Right atrium auricular region (tissue), 2 donors: ENCODE measurements at regions not wholly inside any gene's neighbourhood (a gene's known extent, or its start where the extent isn't known, plus 50 kb on each side); places are given as distances from the start of the nearest gene placed in this dataset.

Source experiments
- DNase-seq: peaks from one replicate; pipeline ENCODE4 v3.0.0-alpha.2; 2019; ENCODE audit warnings: low spot score
- H3K27ac ChIP-seq, 2 donors: fragments of 200-600 bp; sonication (generic); 1 replicate in 1 of 2; 2 replicates in 1 of 2; pipeline ENCODE4 v1.5.1; 2016 to 2019
- H3K27me3 ChIP-seq, 2 donors: fragments of 200-600 bp; sonication (generic); one replicate each; pipeline versions ENCODE4 v1.5.1 to v1.6.0; 2017 to 2019
- H3K36me3 ChIP-seq: fragments of 200-600 bp; sonication (generic); one replicate; pipeline ENCODE4 v1.5.1; 2016
- H3K4me1 ChIP-seq, 2 donors: fragments of 200-600 bp; sonication (generic); one replicate each; pipeline versions ENCODE4 v1.5.1 to v1.6.0; 2017 to 2019
- H3K4me3 ChIP-seq, 2 donors: fragments of 200-600 bp; sonication (generic); 1 replicate in 1 of 2; 2 replicates in 1 of 2; pipeline ENCODE4 v1.5.1; 2017 to 2019; ENCODE audit warnings: mild to moderate bottlenecking in 1 of 2, moderate library complexity in 1 of 2
- H3K9me3 ChIP-seq, 2 donors: fragments of 200-600 bp; sonication (generic); one replicate each; pipeline ENCODE4 v1.5.1; 2019
- CTCF ChIP-seq, 2 donors: fragments of 200-600 bp; sonication (generic); IDR thresholded peaks; one replicate each; pipeline ENCODE4 v1.5.1; 2019; ENCODE audit warnings: antibody characterized with exemption in 2 of 2

GRCh38 chr10:52481986-52482555, 168.0 kb downstream of the DKK1 start:
- Histone ChIP-seq H3K4me3 (no peak overlapping the region), H3K4me1 (no peaks in the 10 kb centered on the region), H3K27ac (no peak overlapping the region), H3K9me3 (no peaks in the 10 kb centered on the region), H3K36me3 (no peaks in the 10 kb centered on the region), H3K27me3 (no peaks in the 10 kb centered on the region)
- DNase-seq: no peak
- TF ChIP-seq CTCF (IDR thresholded peaks at IDR 0.05): no peak

GRCh38 chr10:52483587-52483986, 169.5 kb downstream of the DKK1 start:
- TF ChIP-seq CTCF (IDR thresholded peaks at IDR 0.05): no peak
- DNase-seq: no peak
- H3K4me3 ChIP-seq: no peak overlapping the region
- no peaks in the 10 kb centered on the region for H3K4me1 ChIP-seq
- no peak overlapping the region for H3K27ac ChIP-seq
- H3K36me3 ChIP-seq: no peaks in the 10 kb centered on the region
- no peaks in the 10 kb centered on the region for H3K9me3 ChIP-seq
- H3K27me3 ChIP-seq: no peaks in the 10 kb centered on the region

GRCh38 chr10:52484206-52485065, 170.4 kb downstream of the DKK1 start:
- Histone ChIP-seq H3K9me3 (no peaks in the 10 kb centered on the region), H3K27me3 (no peaks in the 10 kb centered on the region), H3K27ac (no peak overlapping the region), H3K4me3 (no peak overlapping the region), H3K36me3 (no peaks in the 10 kb centered on the region), H3K4me1 (no peaks in the 10 kb centered on the region)
- no peak for DNase-seq
- no peak for TF ChIP-seq CTCF (IDR thresholded peaks at IDR 0.05)

GRCh38 chr10:52485462-52485861, 171.4 kb downstream of the DKK1 start:
- TF ChIP-seq CTCF (IDR thresholded peaks at IDR 0.05): no peak
- H3K4me3 ChIP-seq: no peak overlapping the region
- DNase-seq: no peak
- no peaks in the 10 kb centered on the region for H3K4me1 ChIP-seq
- no peaks in the 10 kb centered on the region for H3K27me3 ChIP-seq
- H3K9me3 ChIP-seq: no peaks in the 10 kb centered on the region
- H3K36me3 ChIP-seq: no peaks in the 10 kb centered on the region
- H3K27ac ChIP-seq: no peak overlapping the region

GRCh38 chr10:52486840-52487611, 172.9 kb downstream of the DKK1 start:
- H3K27me3 ChIP-seq: no peaks in the 10 kb centered on the region
- no peaks in the 10 kb centered on the region for H3K4me1 ChIP-seq
- no peaks in the 10 kb centered on the region for H3K36me3 ChIP-seq
- no peak for TF ChIP-seq CTCF (IDR thresholded peaks at IDR 0.05)
- no peak overlapping the region for H3K27ac ChIP-seq
- DNase-seq: no peak
- no peaks in the 10 kb centered on the region for H3K9me3 ChIP-seq
- H3K4me3 ChIP-seq: no peak overlapping the region
